ENCODE measurements at regions not wholly inside any gene's neighbourhood (a gene's known extent, or its start where the extent isn't known, plus 50 kb on each side); places are given as distances from the start of the nearest gene placed in this dataset.

GRCh38 chr21:35905096-35905962 is 155.0 kb downstream of the SETD4 start:
- no peak for DNase-seq (ENCODE audit: low read depth in 4 of 4, low spot score in 3 of 4)

- DNase-seq (ENCODE audit: low read depth in 4 of 4, low spot score in 3 of 4) = no peak
Measured at GRCh38 chr21:35900539-35900938, 159.8 kb downstream of the SETD4 start.

- no peak for DNase-seq (ENCODE audit: low read depth in 4 of 4, low spot score in 3 of 4)
Measured at GRCh38 chr21:35896060-35896459, 164.3 kb downstream of the SETD4 start.

GRCh38 chr21:35895598-35895997 is 164.7 kb downstream of the SETD4 start:
- no peak for DNase-seq (ENCODE audit: low read depth in 4 of 4, low spot score in 3 of 4)

- no peak for DNase-seq (ENCODE audit: low read depth in 4 of 4, low spot score in 3 of 4)
Measured at GRCh38 chr21:35893156-35893555, 167.2 kb downstream of the SETD4 start.

GRCh38 chr21:35886887-35887286 is 173.4 kb downstream of the SETD4 start:
- DNase-seq (ENCODE audit: low read depth in 4 of 4, low spot score in 3 of 4) = no peak

GRCh38 chr21:35885942-35886541 is 174.3 kb downstream of the SETD4 start:
- DNase-seq (ENCODE audit: low read depth in 4 of 4, low spot score in 3 of 4) = no peak

- DNase-seq (ENCODE audit: low read depth in 4 of 4, low spot score in 3 of 4) = no peak
Measured at GRCh38 chr21:35882791-35883240, 177.5 kb downstream of the SETD4 start.

- DNase-seq (ENCODE audit: low read depth in 4 of 4, low spot score in 3 of 4) = no peak
Measured at GRCh38 chr21:35873441-35873840, 186.9 kb downstream of the SETD4 start.

- DNase-seq (ENCODE audit: low read depth in 4 of 4, low spot score in 3 of 4) = no peak
Measured at GRCh38 chr21:35871906-35872305, 188.4 kb downstream of the SETD4 start.

GRCh38 chr21:35868869-35869223 is 191.5 kb downstream of the SETD4 start:
- DNase-seq (ENCODE audit: low read depth in 4 of 4, low spot score in 3 of 4) = no peak

- no peak for DNase-seq (ENCODE audit: low read depth in 4 of 4, low spot score in 3 of 4)
Measured at GRCh38 chr21:35868005-35868868, 192.1 kb downstream of the SETD4 start.

GRCh38 chr21:35864039-35864438 is 196.3 kb downstream of the SETD4 start:
- DNase-seq (ENCODE audit: low read depth in 4 of 4, low spot score in 3 of 4) = no peak

- DNase-seq (ENCODE audit: low read depth in 4 of 4, low spot score in 3 of 4) = no peak
Measured at GRCh38 chr21:35862969-35863368, 197.4 kb downstream of the SETD4 start.

GRCh38 chr21:35861661-35862060 is 198.7 kb downstream of the SETD4 start:
- no peak for DNase-seq (ENCODE audit: low read depth in 4 of 4, low spot score in 3 of 4)

GRCh38 chr21:35860189-35860869 is 200.0 kb downstream of the SETD4 start:
- DNase-seq (ENCODE audit: low read depth in 4 of 4, low spot score in 3 of 4) = no peak

- no peak for DNase-seq (ENCODE audit: low read depth in 4 of 4, low spot score in 3 of 4)
Measured at GRCh38 chr21:35859677-35860076, 200.6 kb downstream of the SETD4 start.

- DNase-seq (ENCODE audit: low read depth in 4 of 4, low spot score in 3 of 4) = no peak
Measured at GRCh38 chr21:35857095-35857494, 203.2 kb downstream of the SETD4 start.

GRCh38 chr21:35855484-35855883 is 204.8 kb downstream of the SETD4 start:
- no peak for DNase-seq (ENCODE audit: low read depth in 4 of 4, low spot score in 3 of 4)

GRCh38 chr21:35854281-35854680 is 206.0 kb downstream of the SETD4 start:
- no peak for DNase-seq (ENCODE audit: low read depth in 4 of 4, low spot score in 3 of 4)

Data from right renal pelvis (tissue), 4 donors.